ENCODE measurements at regions not wholly inside any gene's neighbourhood (a gene's known extent, or its start where the extent isn't known, plus 50 kb on each side); places are given as distances from the start of the nearest gene placed in this dataset.

- TF ChIP-seq, protein P1, sequence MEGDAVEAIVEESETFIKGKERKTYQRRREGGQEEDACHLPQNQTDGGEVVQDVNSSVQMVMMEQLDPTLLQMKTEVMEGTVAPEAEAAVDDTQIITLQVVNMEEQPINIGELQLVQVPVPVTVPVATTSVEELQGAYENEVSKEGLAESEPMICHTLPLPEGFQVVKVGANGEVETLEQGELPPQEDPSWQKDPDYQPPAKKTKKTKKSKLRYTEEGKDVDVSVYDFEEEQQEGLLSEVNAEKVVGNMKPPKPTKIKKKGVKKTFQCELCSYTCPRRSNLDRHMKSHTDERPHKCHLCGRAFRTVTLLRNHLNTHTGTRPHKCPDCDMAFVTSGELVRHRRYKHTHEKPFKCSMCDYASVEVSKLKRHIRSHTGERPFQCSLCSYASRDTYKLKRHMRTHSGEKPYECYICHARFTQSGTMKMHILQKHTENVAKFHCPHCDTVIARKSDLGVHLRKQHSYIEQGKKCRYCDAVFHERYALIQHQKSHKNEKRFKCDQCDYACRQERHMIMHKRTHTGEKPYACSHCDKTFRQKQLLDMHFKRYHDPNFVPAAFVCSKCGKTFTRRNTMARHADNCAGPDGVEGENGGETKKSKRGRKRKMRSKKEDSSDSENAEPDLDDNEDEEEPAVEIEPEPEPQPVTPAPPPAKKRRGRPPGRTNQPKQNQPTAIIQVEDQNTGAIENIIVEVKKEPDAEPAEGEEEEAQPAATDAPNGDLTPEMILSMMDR (IDR thresholded peaks at IDR 0.05; ENCODE audit: low read depth, low read length) = no peak
- TF ChIP-seq EZH2phosphoT487 (IDR thresholded peaks at IDR 0.05; ENCODE audit: low read depth) = no peak
Observed at GRCh38 chr2:153165021-153165420, 313.5 kb downstream of the RPRM start.
